MM.1S (cell line): ENCODE measurements at regions not wholly inside any gene's neighbourhood (a gene's known extent, or its start where the extent isn't known, plus 50 kb on each side); places are given as distances from the start of the nearest gene placed in this dataset.

ENCODE experiments used
- EZH2 ChIP-seq: fragments of 300-600 bp; sonication (generic); optimal IDR thresholded peaks from 2 replicates; pipeline ENCODE3; 2017; ENCODE audit warnings: low read depth, mild to moderate bottlenecking, antibody characterized with exemption, low read length, mixed read lengths
- TF ChIP-seq, protein P1 (sequence below): fragments of 300-600 bp; sonication (generic); IDR thresholded peaks from 2 replicates; pipeline ENCODE4 v1.5.1; 2016; ENCODE audit warnings: antibody characterized with exemption, low read length, mixed read lengths

DNA sequence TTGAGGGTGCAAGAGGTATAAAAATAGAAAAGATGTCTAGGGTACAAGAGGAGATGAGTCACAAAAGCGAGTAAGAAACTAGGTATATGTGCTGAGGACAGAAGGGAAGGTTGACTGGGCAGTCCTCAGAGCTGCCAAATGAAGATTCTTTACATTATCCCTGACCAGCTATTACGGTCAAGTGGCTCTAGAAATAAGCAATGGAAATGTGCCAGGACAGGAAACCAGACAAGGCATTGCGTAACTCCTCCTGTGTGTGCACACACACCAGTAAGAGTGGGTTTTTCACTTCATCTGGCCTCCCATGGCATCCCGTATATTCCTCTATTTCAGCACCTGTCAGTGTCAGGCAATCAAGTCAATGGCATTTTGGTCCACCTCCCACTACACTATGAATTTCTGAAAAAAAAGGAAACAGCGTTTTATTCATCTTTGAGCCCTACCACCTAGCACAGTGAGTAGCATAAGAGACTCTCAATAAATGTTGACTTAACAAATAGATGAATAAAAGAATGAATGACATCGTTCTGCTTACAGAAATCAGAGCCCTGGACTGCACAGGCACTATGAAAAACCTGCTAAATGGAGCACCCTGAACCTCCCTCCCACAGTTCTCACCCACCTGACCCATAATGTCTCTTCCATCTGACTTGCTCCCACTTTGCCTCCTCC is 62.6 kb upstream of the KLF3 start:
- TF ChIP-seq, protein P1, sequence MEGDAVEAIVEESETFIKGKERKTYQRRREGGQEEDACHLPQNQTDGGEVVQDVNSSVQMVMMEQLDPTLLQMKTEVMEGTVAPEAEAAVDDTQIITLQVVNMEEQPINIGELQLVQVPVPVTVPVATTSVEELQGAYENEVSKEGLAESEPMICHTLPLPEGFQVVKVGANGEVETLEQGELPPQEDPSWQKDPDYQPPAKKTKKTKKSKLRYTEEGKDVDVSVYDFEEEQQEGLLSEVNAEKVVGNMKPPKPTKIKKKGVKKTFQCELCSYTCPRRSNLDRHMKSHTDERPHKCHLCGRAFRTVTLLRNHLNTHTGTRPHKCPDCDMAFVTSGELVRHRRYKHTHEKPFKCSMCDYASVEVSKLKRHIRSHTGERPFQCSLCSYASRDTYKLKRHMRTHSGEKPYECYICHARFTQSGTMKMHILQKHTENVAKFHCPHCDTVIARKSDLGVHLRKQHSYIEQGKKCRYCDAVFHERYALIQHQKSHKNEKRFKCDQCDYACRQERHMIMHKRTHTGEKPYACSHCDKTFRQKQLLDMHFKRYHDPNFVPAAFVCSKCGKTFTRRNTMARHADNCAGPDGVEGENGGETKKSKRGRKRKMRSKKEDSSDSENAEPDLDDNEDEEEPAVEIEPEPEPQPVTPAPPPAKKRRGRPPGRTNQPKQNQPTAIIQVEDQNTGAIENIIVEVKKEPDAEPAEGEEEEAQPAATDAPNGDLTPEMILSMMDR = no peak
- no peak for TF ChIP-seq EZH2
